ENCODE measurements at regions not wholly inside any gene's neighbourhood (a gene's known extent, or its start where the extent isn't known, plus 50 kb on each side); places are given as distances from the start of the nearest gene placed in this dataset.

GRCh38 chr15:70415398-70415797 is 317.7 kb upstream of the TLE3 start:
- no peaks in the 10 kb centered on the region for H3K79me2 ChIP-seq (replicated peaks; ENCODE audit: insufficient read depth, low read length)
- H3K27me3 ChIP-seq (ENCODE audit: insufficient read depth, low read depth, low read length), result no peaks in the 10 kb centered on the region
- no peaks in the 10 kb centered on the region for H3F3A ChIP-seq (ENCODE audit: insufficient read depth, low read length, poor library complexity, severe bottlenecking)
- no peak overlapping the region for H3K9ac ChIP-seq (ENCODE audit: low read length)
- H3K9me3 ChIP-seq (ENCODE audit: low read length), result no peaks in the 10 kb centered on the region
- no peaks in the 10 kb centered on the region for H3K9me2 ChIP-seq (ENCODE audit: insufficient read depth, low read length)
- H3K36me3 ChIP-seq (ENCODE audit: insufficient read depth, low read length), result no peaks in the 10 kb centered on the region
- no peak for TF ChIP-seq RAD21 (conservative IDR thresholded peaks at IDR 0.05)
- no peak for TF ChIP-seq EZH2 (IDR thresholded peaks at IDR 0.05; ENCODE audit: borderline replicate concordance, insufficient read depth, low read length, poor library complexity, severe bottlenecking)
- TF ChIP-seq CTCF (IDR thresholded peaks at IDR 0.05; ENCODE audit: poor library complexity, severe bottlenecking), result no peak
- TF ChIP-seq REST (IDR thresholded peaks at IDR 0.05; ENCODE audit: borderline replicate concordance), result no peak
- TF ChIP-seq POLR2AphosphoS5 (IDR thresholded peaks at IDR 0.05), result no peak
- H3K27ac ChIP-seq (ENCODE audit: low read length), result no peak overlapping the region
- H3K4me3 ChIP-seq (ENCODE audit: low read length), result no peak overlapping the region
- no peaks in the 10 kb centered on the region for H4K20me1 ChIP-seq (ENCODE audit: insufficient read depth)
- H2AFZ ChIP-seq (ENCODE audit: low read depth, low read length), result no peak overlapping the region
- no peak overlapping the region for H3K4me2 ChIP-seq (ENCODE audit: low read length)

DNA sequence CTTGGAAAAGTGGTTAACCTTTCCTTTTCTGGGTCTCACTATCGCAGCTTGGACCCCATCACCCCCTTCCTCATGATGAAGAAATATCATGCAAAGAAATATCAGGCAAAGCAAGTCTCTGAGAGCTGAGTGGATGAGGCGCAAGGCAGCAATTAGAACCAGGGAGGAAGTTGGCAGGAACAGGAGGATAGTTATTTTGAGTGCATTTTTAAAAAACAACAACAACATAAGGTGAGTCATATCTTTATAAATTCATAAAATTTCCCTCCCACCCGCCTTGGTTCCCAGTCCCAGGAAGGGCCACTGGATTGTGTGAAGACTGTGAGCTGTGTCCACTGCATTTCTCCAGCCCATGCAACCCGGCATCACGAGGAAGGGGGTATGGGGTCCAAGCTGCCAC is 316.9 kb upstream of the TLE3 start:
- no peaks in the 10 kb centered on the region for H3K9me2 ChIP-seq (ENCODE audit: insufficient read depth, low read length)
- H3K36me3 ChIP-seq (ENCODE audit: insufficient read depth, low read length), result no peaks in the 10 kb centered on the region
- no peaks in the 10 kb centered on the region for H3K79me2 ChIP-seq (replicated peaks; ENCODE audit: insufficient read depth, low read length)
- no peaks in the 10 kb centered on the region for H3K9me3 ChIP-seq (ENCODE audit: low read length)
- TF ChIP-seq SMC3 (conservative IDR thresholded peaks at IDR 0.05; ENCODE audit: poor library complexity), result no peak
- no peak for TF ChIP-seq RAD21 (conservative IDR thresholded peaks at IDR 0.05)
- no peak for TF ChIP-seq TAF1 (IDR thresholded peaks at IDR 0.05; ENCODE audit: low read depth)
- no peak for TF ChIP-seq CTCF (IDR thresholded peaks at IDR 0.05; ENCODE audit: poor library complexity, severe bottlenecking)
- TF ChIP-seq POLR2AphosphoS5 (IDR thresholded peaks at IDR 0.05), result no peak
- TF ChIP-seq REST (IDR thresholded peaks at IDR 0.05; ENCODE audit: borderline replicate concordance), result no peak
- TF ChIP-seq MXI1 (conservative IDR thresholded peaks at IDR 0.05; ENCODE audit: poor library complexity, severe bottlenecking), result no peak
- no peak for TF ChIP-seq EZH2 (IDR thresholded peaks at IDR 0.05; ENCODE audit: borderline replicate concordance, insufficient read depth, low read length, poor library complexity, severe bottlenecking)
- no peak for TF ChIP-seq EP300 (conservative IDR thresholded peaks at IDR 0.05; ENCODE audit: poor library complexity, severe bottlenecking)
- no peak overlapping the region for H3K4me2 ChIP-seq (ENCODE audit: low read length)
- no peak overlapping the region for H2AFZ ChIP-seq (ENCODE audit: low read depth, low read length)
- no peaks in the 10 kb centered on the region for H4K20me1 ChIP-seq (ENCODE audit: insufficient read depth)
- H3K27ac ChIP-seq (ENCODE audit: low read length), result no peak overlapping the region
- no peaks in the 10 kb centered on the region for H3K27me3 ChIP-seq (ENCODE audit: insufficient read depth, low read depth, low read length)
- no peak overlapping the region for H3K9ac ChIP-seq (ENCODE audit: low read length)
- no peak overlapping the region for H3K4me3 ChIP-seq (ENCODE audit: low read length)
- no peaks in the 10 kb centered on the region for H3F3A ChIP-seq (ENCODE audit: insufficient read depth, low read length, poor library complexity, severe bottlenecking)

All from neural cell (in vitro differentiated cells).